ENCODE measurements at regions not wholly inside any gene's neighbourhood (a gene's known extent, or its start where the extent isn't known, plus 50 kb on each side); places are given as distances from the start of the nearest gene placed in this dataset.

DNA sequence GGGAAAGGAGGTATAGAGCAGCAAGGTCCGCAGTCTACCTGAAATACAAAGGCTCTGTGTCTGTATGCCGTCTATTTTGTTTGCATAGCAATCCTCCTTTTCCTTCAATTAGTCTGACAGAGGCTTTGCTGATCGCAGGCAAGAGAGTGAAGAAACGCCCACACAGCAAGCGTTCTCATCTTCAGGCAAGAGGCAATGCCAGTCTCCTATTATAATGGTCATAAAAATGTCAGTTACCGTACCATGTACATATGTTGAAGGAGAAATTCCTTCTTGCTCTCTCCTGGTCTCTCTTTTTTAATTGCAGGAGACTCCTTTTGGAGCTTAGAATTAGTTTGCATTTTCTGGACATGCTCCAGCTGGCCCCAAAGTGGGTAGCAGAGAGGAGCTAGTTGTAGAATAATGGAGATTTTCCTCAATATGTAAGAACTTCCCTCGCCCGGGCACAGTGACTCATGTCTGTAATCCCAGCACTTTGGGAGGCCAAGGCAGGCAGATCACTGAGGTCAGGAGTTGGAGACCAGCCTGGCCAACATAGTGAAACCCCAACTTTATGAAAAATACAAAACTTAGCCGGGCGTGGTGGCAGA, 139.5 kb downstream of the PFKFB3 start:
- no peak for DNase-seq (ENCODE audit: low read depth)

- DNase-seq (ENCODE audit: low read depth), result no peak
Observed at GRCh38 chr10:6343305-6344010, 140.7 kb downstream of the PFKFB3 start.

DNA sequence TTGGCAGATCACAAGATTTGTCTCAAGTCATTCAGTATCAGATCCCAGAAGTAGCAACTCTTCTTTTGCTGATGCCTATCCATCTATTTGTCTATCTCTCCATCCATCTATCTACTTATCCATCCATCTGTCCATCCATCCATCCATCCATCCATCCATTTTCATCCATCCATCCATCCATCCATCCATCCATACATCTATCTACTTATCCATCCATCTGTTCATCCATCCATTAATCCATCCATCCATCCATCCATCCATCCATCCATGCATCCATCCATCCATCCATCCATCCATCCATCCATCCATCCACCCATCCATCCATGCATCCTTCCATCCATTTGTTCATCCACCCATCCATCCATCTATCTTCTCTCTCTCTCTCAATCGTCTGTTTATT, 142.7 kb downstream of the PFKFB3 start:
- no peak for DNase-seq (ENCODE audit: low read depth)

DNA sequence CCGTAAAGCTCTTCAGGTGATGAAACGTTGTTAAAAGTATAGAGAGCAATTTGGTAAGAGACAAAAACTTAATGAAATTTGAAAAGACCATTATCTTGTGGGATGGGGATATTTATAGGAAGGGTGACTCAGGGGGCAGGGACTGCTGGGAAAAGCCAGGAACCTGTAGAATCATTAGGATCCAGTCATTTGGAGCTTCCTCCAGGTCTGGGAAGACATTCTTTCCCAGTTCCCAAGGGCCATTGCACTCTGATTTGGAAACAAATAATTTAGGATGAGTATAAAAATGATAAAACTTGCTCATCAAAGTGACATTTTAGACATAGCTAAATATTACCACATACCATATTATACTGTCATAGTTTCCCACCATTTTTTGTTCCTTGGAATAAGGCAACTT, 143.9 kb downstream of the PFKFB3 start:
- no peak for DNase-seq (ENCODE audit: low read depth)

DNA sequence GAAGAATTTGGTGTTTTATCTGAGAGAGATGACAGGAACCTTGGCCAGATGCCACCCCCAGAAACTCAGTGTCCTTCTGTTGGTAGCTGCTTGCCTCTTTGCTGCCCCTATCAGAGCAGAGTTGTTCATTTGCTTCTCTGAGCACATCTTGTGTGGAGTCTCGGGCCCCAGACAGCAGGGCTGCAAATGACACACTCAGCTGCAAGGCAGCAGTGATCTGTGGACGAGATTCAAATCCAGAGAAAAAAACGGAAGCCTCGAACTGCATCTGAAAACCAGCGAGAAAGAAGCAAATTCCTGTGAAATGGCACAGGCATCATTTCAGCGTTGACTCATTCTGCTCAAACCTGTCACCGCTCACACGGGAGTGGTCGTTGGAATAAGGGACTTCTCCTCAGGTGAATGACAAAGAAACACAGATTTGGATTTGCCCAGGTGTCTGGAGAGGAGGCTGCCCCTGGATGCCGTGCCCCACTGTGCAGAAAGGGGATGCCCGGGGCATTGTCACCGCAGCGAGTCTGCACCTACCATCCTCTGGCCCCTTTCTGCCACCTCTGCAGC, 144.7 kb downstream of the PFKFB3 start:
- DNase-seq (ENCODE audit: low read depth), result peak; percentile 31

- DNase-seq (ENCODE audit: low read depth), result peak; percentile 72
Observed at GRCh38 chr10:6348096-6348874, 145.6 kb downstream of the PFKFB3 start.

DNA sequence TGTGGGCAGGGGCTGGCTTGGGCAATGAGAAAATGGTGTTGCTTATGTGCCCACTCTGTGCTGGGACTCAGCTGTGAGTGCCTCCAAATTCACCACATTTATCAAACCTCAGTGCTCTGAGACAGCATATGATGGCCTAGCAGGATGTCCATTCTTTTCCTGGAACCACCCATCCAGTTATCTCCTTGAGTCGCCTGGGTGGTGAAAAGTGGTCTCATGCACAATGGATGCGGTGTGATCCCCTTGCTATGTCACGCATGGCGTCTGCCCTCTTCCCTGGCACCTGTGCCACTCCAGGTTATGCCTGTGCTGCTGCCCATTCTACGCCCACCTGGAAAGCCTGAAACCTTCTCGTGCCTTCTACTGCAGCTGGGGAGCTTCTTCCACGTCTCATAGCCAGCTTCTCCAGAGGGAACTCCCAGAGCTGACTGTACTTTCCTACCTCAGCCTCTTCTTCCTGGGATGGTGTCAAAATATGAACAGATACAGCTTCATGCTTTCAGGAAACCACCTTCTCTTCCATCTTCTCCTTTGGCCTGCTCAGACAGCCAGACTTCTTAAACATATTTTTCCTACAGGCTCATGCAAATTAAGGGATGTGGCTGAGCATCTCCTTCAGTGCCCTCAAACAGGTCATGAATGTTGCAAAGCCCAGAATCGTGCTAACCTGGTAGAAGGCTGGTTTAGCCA, 147.3 kb downstream of the PFKFB3 start:
- DNase-seq (ENCODE audit: low read depth), result no peak

DNA sequence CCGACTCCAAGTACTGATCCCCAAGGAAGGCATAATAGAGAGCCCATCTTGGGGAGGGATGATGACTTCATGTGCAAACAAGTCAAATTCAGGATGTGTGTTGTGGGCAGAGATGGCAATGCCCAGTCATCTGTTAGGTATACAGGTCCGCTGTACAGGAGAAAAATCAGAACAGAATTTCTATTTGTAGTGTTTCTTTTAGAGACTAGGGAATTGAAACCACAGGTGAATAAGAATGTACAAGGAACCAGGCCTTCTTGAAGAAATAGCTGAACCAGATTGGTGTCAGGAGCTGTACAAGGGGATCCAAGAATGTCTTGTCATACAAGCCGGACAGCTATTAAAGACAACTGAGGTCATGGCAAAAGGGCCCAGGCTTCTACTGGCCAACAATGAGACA, 147.9 kb downstream of the PFKFB3 start:
- no peak for DNase-seq (ENCODE audit: low read depth)

GRCh38 chr10:6351495-6351894, 148.8 kb downstream of the PFKFB3 start:
- DNase-seq (ENCODE audit: low read depth), result no peak

DNA sequence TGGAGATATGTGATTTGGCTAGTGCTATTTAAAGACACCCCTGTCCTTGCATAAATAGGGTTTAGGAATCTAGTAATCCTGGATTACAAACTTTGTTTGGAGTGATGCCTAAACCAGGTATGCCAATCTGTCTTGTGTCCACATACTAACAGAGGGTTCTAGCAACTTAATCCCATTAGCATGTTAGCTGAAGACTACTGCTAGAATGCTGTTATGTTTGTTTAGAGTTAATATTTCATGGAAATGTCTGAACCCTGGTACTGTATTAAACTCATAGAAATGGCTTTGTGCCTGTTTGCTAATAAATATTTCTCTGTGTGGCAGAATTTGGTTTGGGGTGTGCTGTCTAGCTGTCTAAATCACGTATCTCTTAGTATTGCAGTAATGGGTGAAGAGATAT, 150.8 kb downstream of the PFKFB3 start:
- no peak for DNase-seq (ENCODE audit: low read depth)

DNA sequence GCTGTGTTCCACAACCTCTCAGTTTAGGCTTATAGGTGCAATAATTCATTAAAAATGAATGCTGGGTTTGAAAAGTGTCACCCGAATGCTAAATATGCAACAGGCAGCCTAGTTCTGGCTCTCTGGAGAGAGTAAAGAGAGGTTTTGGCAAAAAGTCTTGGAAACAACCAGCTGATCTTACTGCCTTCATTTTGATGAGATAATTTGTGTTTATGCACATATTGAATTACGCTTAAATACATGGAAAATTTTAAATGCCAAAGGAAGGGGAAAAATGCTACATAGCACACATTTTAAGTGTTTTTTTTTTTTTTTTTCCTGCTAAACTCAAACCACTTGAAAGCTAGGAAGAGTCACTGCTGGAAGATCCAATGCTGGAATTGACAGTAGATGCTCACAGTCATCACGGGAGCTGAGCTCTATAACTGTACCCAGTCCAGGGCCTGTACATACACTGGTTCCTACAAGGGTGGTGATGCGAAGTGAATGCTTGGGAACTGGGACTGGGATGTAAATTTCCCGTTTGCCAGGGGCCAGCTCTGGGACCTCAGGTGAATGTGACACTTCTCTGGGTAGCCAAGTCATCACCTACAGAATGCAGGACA, 151.5 kb downstream of the PFKFB3 start:
- no peak for DNase-seq (ENCODE audit: low read depth)

GRCh38 chr10:6356280-6356793, 153.6 kb downstream of the PFKFB3 start:
- no peak for DNase-seq (ENCODE audit: low read depth)

GRCh38 chr10:6361869-6362268, 159.1 kb downstream of the PFKFB3 start:
- DNase-seq (ENCODE audit: low read depth), result no peak

DNA sequence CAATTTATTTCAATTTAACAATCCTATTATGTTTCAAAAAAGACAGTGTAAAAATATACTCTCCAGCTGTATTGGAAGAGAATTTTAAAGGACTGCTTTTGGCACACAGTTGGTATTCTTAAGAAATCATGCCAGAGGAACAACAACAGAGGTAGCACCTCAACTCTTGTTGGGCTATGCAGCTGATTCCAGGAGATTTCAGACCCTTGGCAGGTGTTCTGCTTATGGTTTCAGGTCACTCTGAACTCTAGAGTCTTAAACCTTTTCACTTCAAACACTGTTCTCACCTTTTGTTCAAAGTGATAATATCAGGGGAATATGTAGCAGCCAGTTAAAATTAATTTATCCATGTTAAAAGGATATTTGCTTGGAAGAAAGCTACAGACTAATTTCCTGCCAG, 160.1 kb downstream of the PFKFB3 start:
- no peak for DNase-seq (ENCODE audit: low read depth)

- DNase-seq (ENCODE audit: low read depth), result no peak
Observed at GRCh38 chr10:6363511-6363910, 160.8 kb downstream of the PFKFB3 start.

DNA sequence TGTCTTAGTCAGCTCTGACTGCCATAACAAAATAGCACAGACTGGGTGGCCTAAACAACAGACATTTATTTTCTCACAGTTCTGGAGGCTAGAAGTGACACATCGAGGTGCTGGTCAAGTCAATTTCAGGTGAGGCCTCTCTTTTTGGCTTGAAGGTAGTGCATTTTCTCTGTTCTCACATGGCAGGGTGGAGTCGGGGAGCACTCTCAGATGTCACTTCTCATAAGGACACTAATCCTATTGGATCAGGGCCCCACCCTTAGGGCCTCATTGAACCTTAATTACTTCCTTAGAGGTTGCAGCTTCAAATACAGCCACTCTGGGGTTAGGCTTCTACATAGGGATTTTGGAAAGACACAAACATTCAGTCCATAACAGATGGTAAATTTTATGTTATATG, 161.6 kb downstream of the PFKFB3 start:
- no peak for DNase-seq (ENCODE audit: low read depth)

GRCh38 chr10:6364893-6365292, 162.2 kb downstream of the PFKFB3 start:
- DNase-seq (ENCODE audit: low read depth), result no peak

DNA sequence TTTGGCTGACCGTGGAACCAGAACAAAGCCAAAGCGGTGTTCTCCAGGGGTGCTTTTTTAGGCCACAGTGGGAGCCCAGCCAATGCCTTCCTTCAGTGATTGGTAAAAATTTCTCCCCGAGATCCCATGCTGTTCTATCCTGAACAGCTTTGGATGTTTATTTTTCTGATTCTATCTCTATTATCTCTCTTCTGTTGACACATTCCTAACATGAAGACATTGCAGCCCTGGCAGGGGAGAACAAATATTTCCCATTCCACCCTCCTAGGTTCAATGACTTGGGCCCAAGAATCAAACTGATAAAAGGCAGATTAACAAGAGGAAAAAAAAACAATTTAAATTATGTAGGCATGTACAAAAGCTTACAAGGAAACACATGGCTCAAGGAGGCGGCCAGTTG, 162.7 kb downstream of the PFKFB3 start:
- DNase-seq (ENCODE audit: low read depth), result no peak

Data from activated gamma-delta T cell treated with anti-CD3 and anti-CD28 coated beads, Interleukin-2, amount 50 U/mL, for 16 hours (primary cell).